HL-60 (cell line): ENCODE measurements at regions not wholly inside any gene's neighbourhood (a gene's known extent, or its start where the extent isn't known, plus 50 kb on each side); places are given as distances from the start of the nearest gene placed in this dataset.

Experiments
- POLR2AphosphoS5 ChIP-seq: IDR thresholded peaks from 2 replicates; pipeline ENCODE4 v1.6.1; 2012; ENCODE audit warnings: low read depth
- TF ChIP-seq, protein P1 (sequence below): IDR thresholded peaks from one replicate; pipeline ENCODE4 v1.5.1; 2011; ENCODE audit warnings: low read length, control low read depth, inconsistent platforms; ENCODE audit not compliant: insufficient read depth

DNA sequence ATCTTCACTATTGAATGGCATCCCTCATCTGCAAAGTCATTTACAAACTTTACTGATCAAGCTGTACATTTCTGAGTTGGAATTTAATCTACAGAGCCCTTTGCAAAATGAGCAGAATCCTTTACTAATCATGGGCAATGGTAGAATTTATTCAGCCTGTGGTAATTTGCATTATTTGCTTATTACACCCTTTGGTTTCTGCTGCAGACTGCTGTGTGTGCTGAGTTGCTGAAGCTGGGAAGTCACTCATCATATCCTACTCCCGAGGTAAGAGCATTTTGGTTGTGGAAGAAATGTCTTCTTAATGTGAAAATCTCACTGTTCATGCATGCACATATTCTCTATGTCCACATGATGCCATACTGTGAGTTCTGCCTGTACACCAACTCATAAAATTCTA, 357.4 kb upstream of the SLC39A10 start:
- no peak for TF ChIP-seq POLR2AphosphoS5
- TF ChIP-seq, protein P1, sequence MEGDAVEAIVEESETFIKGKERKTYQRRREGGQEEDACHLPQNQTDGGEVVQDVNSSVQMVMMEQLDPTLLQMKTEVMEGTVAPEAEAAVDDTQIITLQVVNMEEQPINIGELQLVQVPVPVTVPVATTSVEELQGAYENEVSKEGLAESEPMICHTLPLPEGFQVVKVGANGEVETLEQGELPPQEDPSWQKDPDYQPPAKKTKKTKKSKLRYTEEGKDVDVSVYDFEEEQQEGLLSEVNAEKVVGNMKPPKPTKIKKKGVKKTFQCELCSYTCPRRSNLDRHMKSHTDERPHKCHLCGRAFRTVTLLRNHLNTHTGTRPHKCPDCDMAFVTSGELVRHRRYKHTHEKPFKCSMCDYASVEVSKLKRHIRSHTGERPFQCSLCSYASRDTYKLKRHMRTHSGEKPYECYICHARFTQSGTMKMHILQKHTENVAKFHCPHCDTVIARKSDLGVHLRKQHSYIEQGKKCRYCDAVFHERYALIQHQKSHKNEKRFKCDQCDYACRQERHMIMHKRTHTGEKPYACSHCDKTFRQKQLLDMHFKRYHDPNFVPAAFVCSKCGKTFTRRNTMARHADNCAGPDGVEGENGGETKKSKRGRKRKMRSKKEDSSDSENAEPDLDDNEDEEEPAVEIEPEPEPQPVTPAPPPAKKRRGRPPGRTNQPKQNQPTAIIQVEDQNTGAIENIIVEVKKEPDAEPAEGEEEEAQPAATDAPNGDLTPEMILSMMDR = no peak
